Brain microvascular endothelial cell (primary cell): ENCODE measurements at regions not wholly inside any gene's neighbourhood (a gene's known extent, or its start where the extent isn't known, plus 50 kb on each side); places are given as distances from the start of the nearest gene placed in this dataset.
A peak's percentile ranks its signal among the peaks of the same experiment; 100 is the strongest.

ENCODE experiments used
- DNase-seq: peaks from one replicate; pipeline ENCODE4 v3.0.0-alpha.2; 2020
- H3K27ac ChIP-seq: fragments of 250-450 bp; sonication (Bioruptor Pico); 2 replicates; pipeline ENCODE4 v1.5.1; 2020; ENCODE audit warnings: mild to moderate bottlenecking, moderate library complexity
- H3K27me3 ChIP-seq: fragments of 250-450 bp; sonication (Bioruptor Pico); replicated peaks from 2 replicates; pipeline ENCODE4 v1.5.1; 2020; ENCODE audit warnings: mild to moderate bottlenecking
- H3K36me3 ChIP-seq: fragments of 250-450 bp; sonication (Bioruptor Pico); replicated peaks from 2 replicates; pipeline ENCODE4 v1.5.1; 2020; ENCODE audit warnings: mild to moderate bottlenecking
- H3K4me3 ChIP-seq: 2 replicates; pipeline ENCODE4 v1.5.1; 2011; ENCODE audit warnings: low read depth, mild to moderate bottlenecking, control low read depth, low read length, moderate library complexity
- CTCF ChIP-seq: IDR thresholded peaks from 2 replicates; pipeline ENCODE4 v1.5.1; 2011; ENCODE audit warnings: low read depth, mild to moderate bottlenecking, moderate library complexity, low read length, control low read depth, inconsistent platforms; ENCODE audit errors: missing control alignments
- in situ Hi-C: cut with HindIII; loops from 2 replicates; pipeline ENCODE4 v1.10.0; 2017; ENCODE audit warnings: low sequenced_read_pairs, low pct_ligation_motif_present

- Histone ChIP-seq H3K27ac (no peak overlapping the region), H3K36me3 (no peaks in the 10 kb centered on the region), H3K27me3 (peaks cover 11% of the 10 kb centered on the region), H3K4me3 (no peak overlapping the region)
- in situ Hi-C loops = no loop called here
- TF ChIP-seq CTCF = no peak
- DNase-seq = no peak
Measured at GRCh38 chr9:109624896-109625295, 126.8 kb upstream of the PTPN3 start.

GRCh38 chr9:109627042-109627441 lies 128.9 kb upstream of the PTPN3 start:
- in situ Hi-C loops = no loop called here
- peak; percentile 9 for TF ChIP-seq CTCF

GRCh38 chr9:109629615-109630014 lies 131.5 kb upstream of the PTPN3 start:
- H3K36me3 ChIP-seq = no peaks in the 10 kb centered on the region
- no peak overlapping the region for H3K4me3 ChIP-seq
- DNase-seq = no peak
- in situ Hi-C loops = no loop called here
- peaks cover 19% of the 10 kb centered on the region for H3K27me3 ChIP-seq
- H3K27ac ChIP-seq = no peak overlapping the region
- TF ChIP-seq CTCF = no peak

More at GRCh38 chr9:109627042-109627441, 128.9 kb upstream of the PTPN3 start:
- no peak for DNase-seq
- Histone ChIP-seq H3K27me3 (peaks cover 15% of the 10 kb centered on the region), H3K27ac (no peak overlapping the region), H3K36me3 (no peaks in the 10 kb centered on the region), H3K4me3 (no peak overlapping the region)

- peaks cover 15% of the 10 kb centered on the region for H3K27me3 ChIP-seq
- no peaks in the 10 kb centered on the region for H3K36me3 ChIP-seq
- in situ Hi-C loops = no loop called here
- no peak overlapping the region for H3K4me3 ChIP-seq
- no peak for TF ChIP-seq CTCF
- no peak for DNase-seq
- H3K27ac ChIP-seq = no peak overlapping the region
Measured at GRCh38 chr9:109632817-109633216, 134.7 kb upstream of the PTPN3 start.

GRCh38 chr9:109639674-109640579 lies 140.1 kb upstream of the PALM2AKAP2 start:
- Histone ChIP-seq H3K27me3 (peaks cover 38% of the 10 kb centered on the region), H3K4me3 (peak overlapping the region; percentile 52), H3K27ac (no peak overlapping the region), H3K36me3 (no peaks in the 10 kb centered on the region)
- in situ Hi-C loops = no loop called here
- TF ChIP-seq CTCF = peak; percentile 15
- DNase-seq = no peak
